Esophagus squamous epithelium (tissue), 4 donors: ENCODE measurements at regions not wholly inside any gene's neighbourhood (a gene's known extent, or its start where the extent isn't known, plus 50 kb on each side); places are given as distances from the start of the nearest gene placed in this dataset.

ENCODE experiments used
- CTCF ChIP-seq, 6 experiments: fragments of 450-650 bp in 4 of 6; fragments of 200-600 bp in 2 of 6; sonication (generic) in 2 of 6; IDR thresholded peaks; one replicate each; pipeline ENCODE4 v1.5.1; 2016 to 2019; ENCODE audit warnings: antibody characterized with exemption in 6 of 6, mild to moderate bottlenecking in 4 of 6, moderate library complexity in 4 of 6
- POLR2A ChIP-seq, 4 donors: fragments of 450-650 bp; IDR thresholded peaks; one replicate each; pipeline ENCODE4 v1.6.1; 2017; ENCODE audit warnings: antibody characterized with exemption in 4 of 4, mild to moderate bottlenecking in 4 of 4, moderate library complexity in 3 of 4

- TF ChIP-seq CTCF (IDR thresholded peaks at IDR 0.05) (no peak), POLR2A (IDR thresholded peaks at IDR 0.05) (no peak)
Measured at GRCh38 chr5:87002485-87002884, 265.2 kb upstream of the RASA1 start.
